WERI-Rb-1 (cell line): ENCODE measurements at regions not wholly inside any gene's neighbourhood (a gene's known extent, or its start where the extent isn't known, plus 50 kb on each side); places are given as distances from the start of the nearest gene placed in this dataset.

Experiments used
- DNase-seq: peaks from one replicate; pipeline ENCODE4 v3.0.0-alpha.2; 2020
- H3K27ac ChIP-seq: fragments of 250-450 bp; sonication (Bioruptor Pico); 2 replicates; pipeline ENCODE4 v1.5.1; 2020; ENCODE audit warnings: mild to moderate bottlenecking, moderate library complexity
- H3K27me3 ChIP-seq: fragments of 250-450 bp; sonication (Bioruptor Pico); 2 replicates; pipeline ENCODE4 v1.5.1; 2021; ENCODE audit warnings: mild to moderate bottlenecking, low read depth, moderate library complexity; ENCODE audit not compliant: insufficient read depth, severe bottlenecking
- H3K36me3 ChIP-seq: fragments of 250-450 bp; sonication (Bioruptor Pico); 2 replicates; pipeline ENCODE4 v1.5.1; 2020; ENCODE audit warnings: mild to moderate bottlenecking, moderate library complexity
- H3K4me3 ChIP-seq: 2 replicates; pipeline ENCODE4 v1.5.1; 2011; ENCODE audit warnings: low read depth, mild to moderate bottlenecking, control low read depth, low read length
- H3K9me3 ChIP-seq: fragments of 250-450 bp; sonication (Bioruptor Pico); 2 replicates; pipeline ENCODE4 v1.5.1; 2021; ENCODE audit warnings: mild to moderate bottlenecking, moderate library complexity; ENCODE audit not compliant: severe bottlenecking
- CTCF ChIP-seq: IDR thresholded peaks from 2 replicates; pipeline ENCODE4 v1.5.1; 2011; ENCODE audit warnings: low read depth, mild to moderate bottlenecking, control low read depth, inconsistent platforms, low read length

- H3K4me3 ChIP-seq: no peak overlapping the region
- no peaks in the 10 kb centered on the region for H3K27me3 ChIP-seq
- no peaks in the 10 kb centered on the region for H3K36me3 ChIP-seq
- no peak overlapping the region for H3K27ac ChIP-seq
- no peak for DNase-seq
- no peak for TF ChIP-seq CTCF
- H3K9me3 ChIP-seq: no peaks in the 10 kb centered on the region
Observed at GRCh38 chr4:138329506-138330070, 87.4 kb upstream of the SLC7A11 start.

GRCh38 chr4:138327338-138327737 is 85.2 kb upstream of the SLC7A11 start:
- no peak for DNase-seq

GRCh38 chr4:138320831-138321230 is 78.7 kb upstream of the SLC7A11 start:
- H3K36me3 ChIP-seq: no peaks in the 10 kb centered on the region
- no peaks in the 10 kb centered on the region for H3K9me3 ChIP-seq
- no peaks in the 10 kb centered on the region for H3K27me3 ChIP-seq
- H3K4me3 ChIP-seq: no peak overlapping the region
- no peak overlapping the region for H3K27ac ChIP-seq
- DNase-seq: no peak
- TF ChIP-seq CTCF: no peak

More at GRCh38 chr4:138327338-138327737, 85.2 kb upstream of the SLC7A11 start:
- Histone ChIP-seq H3K36me3 (no peaks in the 10 kb centered on the region), H3K9me3 (no peaks in the 10 kb centered on the region), H3K27me3 (no peaks in the 10 kb centered on the region), H3K4me3 (no peak overlapping the region), H3K27ac (no peak overlapping the region)
- no peak for TF ChIP-seq CTCF

- Histone ChIP-seq H3K27me3 (no peaks in the 10 kb centered on the region), H3K36me3 (no peaks in the 10 kb centered on the region), H3K4me3 (no peak overlapping the region), H3K9me3 (no peaks in the 10 kb centered on the region), H3K27ac (no peak overlapping the region)
- TF ChIP-seq CTCF: no peak
- DNase-seq: no peak
Observed at GRCh38 chr4:138320030-138320429, 77.9 kb upstream of the SLC7A11 start.

- no peak for TF ChIP-seq CTCF
- Histone ChIP-seq H3K36me3 (no peaks in the 10 kb centered on the region), H3K9me3 (no peaks in the 10 kb centered on the region), H3K4me3 (no peak overlapping the region), H3K27ac (no peak overlapping the region), H3K27me3 (no peaks in the 10 kb centered on the region)
- no peak for DNase-seq
Observed at GRCh38 chr4:138317175-138317748, 75.1 kb upstream of the SLC7A11 start.

- Histone ChIP-seq H3K4me3 (no peak overlapping the region), H3K27me3 (no peaks in the 10 kb centered on the region), H3K27ac (no peak overlapping the region), H3K36me3 (no peaks in the 10 kb centered on the region), H3K9me3 (no peaks in the 10 kb centered on the region)
- DNase-seq: no peak
- TF ChIP-seq CTCF: no peak
Observed at GRCh38 chr4:138312536-138312911, 70.4 kb upstream of the SLC7A11 start.
